OCI-LY1 (cell line): ENCODE measurements at regions not wholly inside any gene's neighbourhood (a gene's known extent, or its start where the extent isn't known, plus 50 kb on each side); places are given as distances from the start of the nearest gene placed in this dataset.

Experiments used
- H2AFZ ChIP-seq: fragments of 200-600 bp; sonication (generic), shearing (Covaris generic); 2 replicates; pipeline ENCODE4 v1.6.0; 2014; ENCODE audit warnings: antibody characterized with exemption, mild to moderate bottlenecking, low read length
- H3F3A ChIP-seq: fragments of 200-600 bp; sonication (generic), shearing (Covaris generic); 2 replicates; pipeline ENCODE4 v1.6.0; 2014; ENCODE audit warnings: mild to moderate bottlenecking, antibody characterized with exemption, low read length, moderate library complexity; ENCODE audit not compliant: insufficient read depth
- H3K27ac ChIP-seq: fragments of 200-600 bp; sonication (generic); 2 replicates; pipeline ENCODE4 v1.5.1; 2014; ENCODE audit warnings: low read length, mixed run types, mild to moderate bottlenecking, low read depth; ENCODE audit not compliant: poor library complexity, severe bottlenecking
- H3K27me3 ChIP-seq: fragments of 200-600 bp; sonication (generic); 2 replicates; pipeline ENCODE4 v1.6.0; 2014; ENCODE audit warnings: antibody characterized with exemption, mild to moderate bottlenecking, low read length, moderate library complexity; ENCODE audit not compliant: insufficient read depth
- H3K36me3 ChIP-seq: fragments of 200-600 bp; sonication (generic); 2 replicates; pipeline ENCODE4 v1.6.1; 2014; ENCODE audit warnings: mild to moderate bottlenecking, antibody characterized with exemption, low read length, moderate library complexity, mixed read lengths; ENCODE audit not compliant: insufficient read depth
- H3K4me1 ChIP-seq: fragments of 200-600 bp; sonication (generic); 2 replicates; pipeline ENCODE4 v1.5.1; 2014; ENCODE audit warnings: mild to moderate bottlenecking, low read length, moderate library complexity; ENCODE audit not compliant: insufficient read depth, severe bottlenecking
- H3K4me2 ChIP-seq: fragments of 200-600 bp; sonication (generic), shearing (Covaris generic); 2 replicates; pipeline ENCODE4 v1.6.1; 2014; ENCODE audit warnings: low read length
- H3K4me3 ChIP-seq: fragments of 200-600 bp; sonication (generic); 2 replicates; pipeline ENCODE4 v1.5.1; 2014; ENCODE audit warnings: low read length, low read depth, mild to moderate bottlenecking, mixed read lengths; ENCODE audit not compliant: poor library complexity, severe bottlenecking
- H3K79me2 ChIP-seq: fragments of 200-600 bp; shearing (Covaris generic); 2 replicates; pipeline ENCODE4 v1.6.1; 2016; ENCODE audit warnings: mixed run types, low read length, mixed read lengths; ENCODE audit not compliant: insufficient read depth
- H3K9ac ChIP-seq: fragments of 200-600 bp; sonication (generic), shearing (Covaris generic); 2 replicates; pipeline ENCODE4 v1.6.1; 2014; ENCODE audit warnings: mild to moderate bottlenecking, low read length, mixed read lengths
- H3K9me2 ChIP-seq: fragments of 200-600 bp; sonication (generic), shearing (Covaris generic); 2 replicates; pipeline ENCODE4 v1.6.1; 2014; ENCODE audit warnings: low read depth, mild to moderate bottlenecking, low read length, mixed read lengths
- H3K9me3 ChIP-seq: fragments of 200-600 bp; shearing (Covaris generic); 2 replicates; pipeline ENCODE4 v1.6.1; 2014; ENCODE audit warnings: low read length, mixed read lengths
- H4K20me1 ChIP-seq: fragments of 200-600 bp; sonication (generic), shearing (Covaris generic); 2 replicates; pipeline ENCODE4 v1.6.0; 2016; ENCODE audit warnings: mild to moderate bottlenecking, low read length; ENCODE audit not compliant: insufficient read depth
- CTCF ChIP-seq: fragments of 200-600 bp; sonication (generic), shearing (Covaris generic); IDR thresholded peaks from 2 replicates; pipeline ENCODE4 v1.5.1; 2017; ENCODE audit warnings: mild to moderate bottlenecking, antibody characterized with exemption, low read length, moderate library complexity, mixed read lengths
- EZH2 ChIP-seq: fragments of 200-600 bp; sonication (generic), shearing (Covaris generic); IDR thresholded peaks from 2 replicates; pipeline ENCODE4 v1.8.0; 2017; ENCODE audit warnings: borderline replicate concordance, mixed run types, mild to moderate bottlenecking, antibody characterized with exemption, low read length, moderate library complexity, mixed read lengths

GRCh38 chr16:65410801-65411200 is 288.9 kb upstream of the CDH11 start:
- no peaks in the 10 kb centered on the region for H3F3A ChIP-seq
- H4K20me1 ChIP-seq: no peaks in the 10 kb centered on the region
- H3K27ac ChIP-seq: no peak overlapping the region
- TF ChIP-seq EZH2 (no peak), CTCF (no peak)
- no peaks in the 10 kb centered on the region for H3K27me3 ChIP-seq
- H3K36me3 ChIP-seq: no peaks in the 10 kb centered on the region
- H2AFZ ChIP-seq: no peak overlapping the region
- no peak overlapping the region for H3K4me3 ChIP-seq
- no peaks in the 10 kb centered on the region for H3K9me3 ChIP-seq
- H3K9me2 ChIP-seq: no peaks in the 10 kb centered on the region
- H3K9ac ChIP-seq: no peak overlapping the region
- no peaks in the 10 kb centered on the region for H3K79me2 ChIP-seq
- no peaks in the 10 kb centered on the region for H3K4me1 ChIP-seq
- H3K4me2 ChIP-seq: no peak overlapping the region

DNA sequence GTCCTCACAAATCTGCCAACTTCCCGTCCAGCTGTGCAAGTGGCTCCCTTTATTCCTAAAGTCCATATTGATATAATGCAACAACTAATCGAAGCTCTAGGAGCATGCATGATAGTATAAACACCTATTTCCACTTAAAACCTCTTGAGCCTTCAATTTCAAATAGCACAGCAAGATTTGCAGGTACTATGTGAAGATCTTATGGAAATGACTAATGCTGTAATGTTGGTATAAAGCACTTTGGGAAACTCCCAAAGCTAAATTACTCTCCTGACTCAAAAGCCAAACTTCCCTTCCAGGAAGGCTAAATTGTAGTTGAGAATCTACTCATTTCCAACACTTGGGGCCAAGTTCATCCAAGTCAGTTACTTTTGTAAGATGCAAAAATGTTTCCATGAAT is 287.6 kb upstream of the CDH11 start:
- H3K36me3 ChIP-seq: no peaks in the 10 kb centered on the region
- H3K27ac ChIP-seq: no peak overlapping the region
- H3K4me2 ChIP-seq: no peak overlapping the region
- no peaks in the 10 kb centered on the region for H4K20me1 ChIP-seq
- H3K4me1 ChIP-seq: no peaks in the 10 kb centered on the region
- H3K27me3 ChIP-seq: no peaks in the 10 kb centered on the region
- no peaks in the 10 kb centered on the region for H3K9me2 ChIP-seq
- no peaks in the 10 kb centered on the region for H3K79me2 ChIP-seq
- no peaks in the 10 kb centered on the region for H3K9me3 ChIP-seq
- no peak overlapping the region for H3K4me3 ChIP-seq
- TF ChIP-seq CTCF (no peak), EZH2 (no peak)
- no peak overlapping the region for H3K9ac ChIP-seq
- H3F3A ChIP-seq: no peaks in the 10 kb centered on the region
- H2AFZ ChIP-seq: no peak overlapping the region

DNA sequence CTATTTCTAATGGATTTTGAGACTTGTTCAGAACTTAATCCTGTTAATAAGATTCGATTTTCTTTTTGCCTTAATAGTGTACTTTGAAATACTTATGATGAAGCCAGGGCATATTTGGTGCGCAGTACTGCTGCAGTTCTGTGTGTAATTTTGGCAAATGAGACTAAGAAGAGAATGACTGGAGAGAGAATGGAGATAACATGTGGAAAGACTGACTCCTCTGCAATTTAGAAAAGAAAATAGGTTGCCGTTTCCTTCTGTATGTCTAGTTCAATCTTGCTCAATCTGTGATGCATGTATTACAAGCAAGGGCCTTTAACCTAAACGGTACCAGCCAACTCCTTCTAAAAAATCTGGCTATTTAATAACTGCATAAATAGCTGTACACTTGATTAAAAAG is 285.1 kb upstream of the CDH11 start:
- Histone ChIP-seq H3K9me3 (no peaks in the 10 kb centered on the region), H4K20me1 (no peaks in the 10 kb centered on the region), H3K36me3 (no peaks in the 10 kb centered on the region), H3K27me3 (no peaks in the 10 kb centered on the region), H3K79me2 (no peaks in the 10 kb centered on the region), H3K4me1 (no peaks in the 10 kb centered on the region), H2AFZ (no peak overlapping the region), H3K27ac (no peak overlapping the region), H3K4me2 (no peak overlapping the region), H3F3A (no peaks in the 10 kb centered on the region), H3K9me2 (no peaks in the 10 kb centered on the region), H3K4me3 (no peak overlapping the region), H3K9ac (no peak overlapping the region)
- TF ChIP-seq EZH2 (no peak), CTCF (no peak)
